H1 (cell line): ENCODE measurements at regions not wholly inside any gene's neighbourhood (a gene's known extent, or its start where the extent isn't known, plus 50 kb on each side); places are given as distances from the start of the nearest gene placed in this dataset.

Experiments
- CTCF ChIA-PET: fragments of 300-600 bp; sonication (Branson Sonifier 250); formaldehyde crosslinking; loops from one replicate; lab custom pipeline; 2021; ENCODE audit not compliant: partially characterized antibody; lab: Charles Lee
- POLR2A ChIA-PET: fragments of 300-600 bp; sonication (Branson Sonifier 250); formaldehyde crosslinking; loops from one replicate; lab custom pipeline; 2021; ENCODE audit warnings: inconsistent platforms; ENCODE audit not compliant: partially characterized antibody; lab: Charles Lee
- DNase-seq, 2 experiments: peaks; one replicate each; pipeline versions ENCODE4 v3.0.0 to v3.0.0-alpha.2; 2010 to 2022; ENCODE audit warnings: low spot score in 2 of 2, low read depth in 1 of 2, mixed read lengths in 1 of 2
- FAIRE-seq: peaks from 2 replicates; lab custom pipeline; 2011; peaks lifted over from hg19 to GRCh38; lab: Jason Lieb, UNC
- H2AFZ ChIP-seq: 2 replicates; pipeline ENCODE4 v1.8.1; 2012; ENCODE audit warnings: low read length, inconsistent platforms
- H2AK5ac ChIP-seq: 2 replicates; pipeline ENCODE4 v1.6.1; 2013; ENCODE audit warnings: low read depth, low read length
- H2BK120ac ChIP-seq: replicated peaks from 2 replicates; pipeline ENCODE3; 2013; ENCODE audit warnings: low read depth, low read length, inconsistent platforms
- H2BK12ac ChIP-seq: 2 replicates; pipeline ENCODE4 v1.6.1; 2013; ENCODE audit warnings: low read depth, low read length
- H2BK15ac ChIP-seq: 2 replicates; pipeline ENCODE4 v1.6.1; 2013; ENCODE audit warnings: low read length
- H2BK20ac ChIP-seq: 2 replicates; pipeline ENCODE4 v1.6.1; 2013; ENCODE audit warnings: low read length
- H2BK5ac ChIP-seq: 2 replicates; pipeline ENCODE4 v1.6.1; 2013; ENCODE audit warnings: low read depth, low read length
- H3K14ac ChIP-seq: 2 replicates; pipeline ENCODE4 v1.6.1; 2013; ENCODE audit warnings: inconsistent platforms; ENCODE audit not compliant: insufficient read length
- H3K18ac ChIP-seq: 2 replicates; pipeline ENCODE4 v1.6.1; 2013; ENCODE audit warnings: low read length; ENCODE audit errors: extremely low read depth
- H3K23ac ChIP-seq: 2 replicates; pipeline ENCODE4 v1.6.1; 2013; ENCODE audit warnings: inconsistent platforms; ENCODE audit not compliant: insufficient read length
- H3K23me2 ChIP-seq: 2 replicates; pipeline ENCODE4 v1.6.1; 2013; ENCODE audit warnings: low read depth, low read length
- H3K27ac ChIP-seq: 2 replicates; pipeline ENCODE4 v1.6.1; 2011; ENCODE audit warnings: low read depth, low read length, inconsistent platforms
- H3K27me3 ChIP-seq, 4 experiments: replicated peaks in 1 of 4; 1 replicate in 1 of 4; 2 replicates in 3 of 4; pipeline versions ENCODE4 v1.6.1 to v1.8.1; 2011 to 2013; ENCODE audit warnings: low read length in 3 of 4, mild to moderate bottlenecking in 3 of 4, inconsistent platforms in 2 of 4, mixed read lengths in 2 of 4, moderate library complexity in 1 of 4; ENCODE audit not compliant: control insufficient read depth in 3 of 4, insufficient read depth in 3 of 4; ENCODE audit errors: extremely low read depth in 1 of 4
- H3K36me3 ChIP-seq, 4 experiments: 2 replicates each; pipeline versions ENCODE4 v1.6.1 to v1.8.1; 2011 to 2013; ENCODE audit warnings: mild to moderate bottlenecking in 4 of 4, low read length in 3 of 4, moderate library complexity in 2 of 4, control low read depth in 1 of 4, inconsistent platforms in 1 of 4; ENCODE audit not compliant: insufficient read depth in 4 of 4, control insufficient read depth in 2 of 4
- H3K4ac ChIP-seq: replicated peaks from 2 replicates; pipeline ENCODE3; 2013; ENCODE audit warnings: low read length, low read depth, mixed read lengths, inconsistent platforms; ENCODE audit not compliant: insufficient read length
- H3K4me1 ChIP-seq, 4 experiments: replicated peaks in 1 of 4; 1 replicate in 1 of 4; 2 replicates in 3 of 4; pipeline versions ENCODE4 v1.6.1 to v1.8.1; 2011 to 2013; ENCODE audit warnings: low read length in 3 of 4, inconsistent platforms in 2 of 4, mixed read lengths in 1 of 4; ENCODE audit not compliant: insufficient read depth in 4 of 4, control insufficient read depth in 3 of 4
- H3K4me2 ChIP-seq, 2 experiments: 2 replicates each; pipeline versions ENCODE4 v1.6.1 to v1.8.1; 2011 to 2013; ENCODE audit warnings: low read depth in 2 of 2, low read length in 2 of 2, control low read depth in 1 of 2, inconsistent platforms in 1 of 2, mild to moderate bottlenecking in 1 of 2; ENCODE audit not compliant: insufficient read depth in 1 of 2
- H3K4me3 ChIP-seq, 4 experiments: fragments of 200-600, 300-600 bp in 1 of 4; sonication (generic), shearing (Covaris generic), sonication (Bioruptor Twin) in 1 of 4; 2 replicates each; pipeline versions ENCODE4 v1.5.1 to v1.8.1; 2011 to 2016; ENCODE audit warnings: low read length in 4 of 4, low read depth in 3 of 4, control low read depth in 2 of 4, inconsistent platforms in 2 of 4, mild to moderate bottlenecking in 2 of 4, mixed read lengths in 1 of 4, moderate library complexity in 1 of 4; ENCODE audit not compliant: insufficient read depth in 2 of 4; ENCODE audit errors: extremely low read depth in 1 of 4
- H3K56ac ChIP-seq: replicated peaks from 2 replicates; pipeline ENCODE3; 2013; ENCODE audit warnings: low read depth, mild to moderate bottlenecking, mixed read lengths, low read length, inconsistent platforms; ENCODE audit not compliant: insufficient read length
- H3K79me1 ChIP-seq: 2 replicates; pipeline ENCODE4 v1.6.1; 2013; ENCODE audit warnings: low read depth, low read length, control low read depth
- H3K79me2 ChIP-seq, 2 experiments: 2 replicates each; pipeline versions ENCODE4 v1.6.1 to v1.8.1; 2012 to 2013; ENCODE audit warnings: low read length in 2 of 2, mild to moderate bottlenecking in 2 of 2, inconsistent platforms in 1 of 2; ENCODE audit not compliant: insufficient read depth in 2 of 2, control insufficient read depth in 1 of 2
- H3K9ac ChIP-seq, 4 experiments: replicated peaks in 1 of 4; 1 replicate in 1 of 4; 2 replicates in 3 of 4; pipeline versions ENCODE4 v1.6.1 to v1.8.1; 2011 to 2013; ENCODE audit warnings: low read depth in 3 of 4, low read length in 3 of 4, control low read depth in 2 of 4, mild to moderate bottlenecking in 2 of 4, moderate library complexity in 2 of 4, inconsistent platforms in 1 of 4; ENCODE audit errors: extremely low read depth in 1 of 4
- H3K9me3 ChIP-seq, 2 experiments: 2 replicates each; pipeline versions ENCODE4 v1.6.1 to v1.8.1; 2012 to 2013; ENCODE audit warnings: mild to moderate bottlenecking in 2 of 2, moderate library complexity in 2 of 2, control low read depth in 1 of 2, inconsistent platforms in 1 of 2, low read depth in 1 of 2, low read length in 1 of 2, mixed read lengths in 1 of 2; ENCODE audit not compliant: insufficient read depth in 2 of 2
- H4K20me1 ChIP-seq, 2 experiments: replicated peaks in 1 of 2; 2 replicates each; pipeline versions ENCODE3 to v1.8.1; 2011 to 2013; ENCODE audit warnings: inconsistent platforms in 2 of 2, low read length in 2 of 2, mild to moderate bottlenecking in 1 of 2; ENCODE audit not compliant: insufficient read depth in 2 of 2, control insufficient read depth in 1 of 2
- H4K5ac ChIP-seq: 2 replicates; pipeline ENCODE4 v1.6.1; 2013; ENCODE audit warnings: low read length, low read depth, mixed read lengths, inconsistent platforms; ENCODE audit not compliant: insufficient read length
- H4K8ac ChIP-seq: 2 replicates; pipeline ENCODE4 v1.8.0; 2013; ENCODE audit warnings: mild to moderate bottlenecking, moderate library complexity, low read length, inconsistent platforms; ENCODE audit not compliant: insufficient read depth; ENCODE audit errors: extremely low read depth
- H4K91ac ChIP-seq: replicated peaks from 2 replicates; pipeline ENCODE3; 2013; ENCODE audit warnings: low read length, mixed read lengths, inconsistent platforms; ENCODE audit not compliant: insufficient read length
- EP300 ChIP-seq, 2 experiments: IDR thresholded peaks; 1 replicate in 1 of 2; 2 replicates in 1 of 2; pipeline ENCODE4 v1.6.1; 2011 to 2012; ENCODE audit warnings: low read depth in 2 of 2, low read length in 2 of 2, mild to moderate bottlenecking in 2 of 2, borderline replicate concordance in 1 of 2, inconsistent platforms in 1 of 2, moderate library complexity in 1 of 2
- FOSL1 ChIP-seq: IDR thresholded peaks from 2 replicates; pipeline ENCODE4 v1.6.1; 2011; ENCODE audit warnings: mild to moderate bottlenecking, low read depth, low read length, moderate library complexity; ENCODE audit not compliant: insufficient read depth
- JUN ChIP-seq: IDR thresholded peaks from 2 replicates; pipeline ENCODE4 v1.6.1; 2011; ENCODE audit warnings: low read depth, mild to moderate bottlenecking, improper control_type of control experiment, low read length
- MAFK ChIP-seq: IDR thresholded peaks from 2 replicates; pipeline ENCODE4 v1.6.1; 2012; ENCODE audit warnings: low read depth, mild to moderate bottlenecking, improper control_type of control experiment, low read length
- NANOG ChIP-seq: IDR thresholded peaks from 2 replicates; pipeline ENCODE4 v1.6.1; 2011; ENCODE audit warnings: low read length, low read depth, mild to moderate bottlenecking, inconsistent platforms; ENCODE audit not compliant: insufficient read depth, poor library complexity, severe bottlenecking
- NRF1 ChIP-seq: IDR thresholded peaks from 2 replicates; pipeline ENCODE4 v1.6.1; 2011; ENCODE audit warnings: mild to moderate bottlenecking, low read depth, low read length, improper control_type of control experiment
- SIX5 ChIP-seq: IDR thresholded peaks from 2 replicates; pipeline ENCODE4 v1.6.1; 2011; ENCODE audit warnings: mild to moderate bottlenecking, low read depth, low read length
- TBP ChIP-seq: IDR thresholded peaks from 2 replicates; pipeline ENCODE4 v1.6.1; 2011; ENCODE audit warnings: low read depth, low read length, improper control_type of control experiment
- WGBS, 2 experiments: shearing (Covaris generic) in 1 of 2; methylation state at CpG; one replicate each; pipeline versions ENCODE4 v1.1.6 to v1.1.7; 2013 to 2015; ENCODE audit warnings: low lambda C conversion rate in 2 of 2, mixed read lengths in 2 of 2, inconsistent platforms in 1 of 2, low coverage in 1 of 2, missing lambda C conversion rate in 1 of 2; ENCODE audit not compliant: insufficient replicate concordance in 2 of 2, insufficient coverage in 1 of 2, insufficient read length in 1 of 2; ENCODE audit errors: extremely low coverage in 1 of 2, missing lambda C conversion rate in 1 of 2; 5-methylcytosine and 5-hydroxymethylcytosine counted together
- TF ChIP-seq, protein P1 (sequence below), 3 experiments: IDR thresholded peaks; 1 replicate in 2 of 3; 2 replicates in 1 of 3; pipeline versions ENCODE4 v1.5.1 to v1.6.1; 2011; ENCODE audit warnings: low read length in 3 of 3, mild to moderate bottlenecking in 3 of 3, inconsistent platforms in 2 of 3, low read depth in 1 of 3, moderate library complexity in 1 of 3; ENCODE audit not compliant: insufficient read depth in 1 of 3; ENCODE audit errors: control extremely low read depth in 1 of 3
- TF ChIP-seq, protein P2 (sequence below): IDR thresholded peaks from 2 replicates; pipeline ENCODE4 v1.6.1; 2011; ENCODE audit warnings: low read depth, mild to moderate bottlenecking, low read length; ENCODE audit not compliant: insufficient read depth

DNA sequence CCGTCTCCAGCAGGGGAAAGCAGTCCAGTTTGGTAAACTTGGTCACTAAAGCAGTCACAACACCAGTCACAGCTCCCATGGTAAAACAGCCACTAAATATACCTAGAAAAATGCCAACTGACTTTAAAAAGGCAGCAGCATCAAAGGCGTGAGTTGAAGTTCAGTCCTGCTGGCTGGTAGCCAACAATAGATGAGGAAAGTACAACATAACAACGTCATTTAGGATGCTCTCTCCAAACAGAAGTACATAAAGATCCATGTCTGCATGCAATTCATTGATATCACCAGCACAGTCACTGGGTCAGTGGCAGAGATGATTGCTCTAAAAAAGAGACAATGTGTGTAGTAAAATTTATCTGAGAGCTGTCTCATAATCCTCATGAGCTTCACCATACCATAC, 59.3 kb upstream of the TMPO start:
- no peaks in the 10 kb centered on the region for H3K79me2 ChIP-seq
- H3K4me2 ChIP-seq: peak overlapping the region in 1 of 2 experiments; percentile 62; a peak in 1 of 4 replicates
- no peak overlapping the region for H2BK15ac ChIP-seq
- H4K91ac ChIP-seq: no peak overlapping the region
- H3K27ac ChIP-seq: no peak overlapping the region
- no peak overlapping the region for H4K8ac ChIP-seq
- no peak overlapping the region for H2AFZ ChIP-seq
- peak overlapping the region in 1 of 4 experiments; percentile 58; a peak in 1 of 8 replicates for H3K4me3 ChIP-seq
- H3K4ac ChIP-seq: no peak overlapping the region
- no peaks in the 10 kb centered on the region for H4K20me1 ChIP-seq
- no peak overlapping the region for H2BK5ac ChIP-seq
- H3K56ac ChIP-seq: no peak overlapping the region
- 91% methylated on average over 3 of the region's 3 CpGs; no CpG with 5 or more reads in 1 of the 2 experiments for WGBS, 2 experiments
- peaks cover 2% of the 10 kb centered on the region; the same call in 1 of the 2 replicates for H3K23me2 ChIP-seq
- no peak overlapping the region; the same call in 1 of the 2 replicates for H2AK5ac ChIP-seq
- DNase-seq (no peak), FAIRE-seq (no peak)
- ChIA-PET POLR2A (interaction anchor here (1.2 to 1.5 kb wide), 4 partner anchors 14 to 55 kb away, joined by 3 to 5 read pairs (median 4); no protein-coding TSS in a partner anchor), CTCF (interaction anchor here (0.5 to 2.2 kb wide), 10 partner anchors 10 to 116 kb away, joined by 3 to 16 read pairs (median 4); partner anchors contain the start of gene TMPO)
- H4K5ac ChIP-seq: no peak overlapping the region
- no peak overlapping the region for H3K18ac ChIP-seq
- no peak overlapping the region for H2BK20ac ChIP-seq
- H3K9me3 ChIP-seq: no peaks in the 10 kb centered on the region
- no peaks in the 10 kb centered on the region for H3K36me3 ChIP-seq
- H3K79me1 ChIP-seq: no peaks in the 10 kb centered on the region
- H3K14ac ChIP-seq: no peak overlapping the region
- H3K27me3 ChIP-seq: peaks cover 0 to 8% (median 5%) of the 10 kb centered on the region in 4 experiments; a peak in 3 of 7 replicates
- no peak overlapping the region for H3K23ac ChIP-seq
- no peak overlapping the region for H2BK120ac ChIP-seq
- H3K4me1 ChIP-seq: peaks cover 3 to 6% (median 4%) of the 10 kb centered on the region in 4 experiments; a peak in 5 of 7 replicates
- H2BK12ac ChIP-seq: no peak overlapping the region
- H3K9ac ChIP-seq: no peak overlapping the region
- no peak for TF ChIP-seq JUN
- TF ChIP-seq, protein P1, sequence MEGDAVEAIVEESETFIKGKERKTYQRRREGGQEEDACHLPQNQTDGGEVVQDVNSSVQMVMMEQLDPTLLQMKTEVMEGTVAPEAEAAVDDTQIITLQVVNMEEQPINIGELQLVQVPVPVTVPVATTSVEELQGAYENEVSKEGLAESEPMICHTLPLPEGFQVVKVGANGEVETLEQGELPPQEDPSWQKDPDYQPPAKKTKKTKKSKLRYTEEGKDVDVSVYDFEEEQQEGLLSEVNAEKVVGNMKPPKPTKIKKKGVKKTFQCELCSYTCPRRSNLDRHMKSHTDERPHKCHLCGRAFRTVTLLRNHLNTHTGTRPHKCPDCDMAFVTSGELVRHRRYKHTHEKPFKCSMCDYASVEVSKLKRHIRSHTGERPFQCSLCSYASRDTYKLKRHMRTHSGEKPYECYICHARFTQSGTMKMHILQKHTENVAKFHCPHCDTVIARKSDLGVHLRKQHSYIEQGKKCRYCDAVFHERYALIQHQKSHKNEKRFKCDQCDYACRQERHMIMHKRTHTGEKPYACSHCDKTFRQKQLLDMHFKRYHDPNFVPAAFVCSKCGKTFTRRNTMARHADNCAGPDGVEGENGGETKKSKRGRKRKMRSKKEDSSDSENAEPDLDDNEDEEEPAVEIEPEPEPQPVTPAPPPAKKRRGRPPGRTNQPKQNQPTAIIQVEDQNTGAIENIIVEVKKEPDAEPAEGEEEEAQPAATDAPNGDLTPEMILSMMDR (IDR thresholded peaks at IDR 0.05; ENCODE audit: control extremely low read depth in 1 of 3, insufficient read depth in 1 of 3, low read depth in 1 of 3, low read length in 3 of 3): no peak
- no peak for TF ChIP-seq MAFK
- no peak for TF ChIP-seq EP300 (IDR thresholded peaks at IDR 0.05; ENCODE audit: borderline replicate concordance in 1 of 2, low read depth in 2 of 2, low read length in 2 of 2)
- TF ChIP-seq NANOG: no peak
- TF ChIP-seq, protein P2, sequence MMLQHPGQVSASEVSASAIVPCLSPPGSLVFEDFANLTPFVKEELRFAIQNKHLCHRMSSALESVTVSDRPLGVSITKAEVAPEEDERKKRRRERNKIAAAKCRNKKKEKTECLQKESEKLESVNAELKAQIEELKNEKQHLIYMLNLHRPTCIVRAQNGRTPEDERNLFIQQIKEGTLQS: no peak
- TF ChIP-seq SIX5: no peak
- no peak for TF ChIP-seq FOSL1
- TF ChIP-seq NRF1: no peak
- TF ChIP-seq TBP: no peak
